Parathyroid adenoma (tissue), 2 donors: ENCODE measurements at regions not wholly inside any gene's neighbourhood (a gene's known extent, or its start where the extent isn't known, plus 50 kb on each side); places are given as distances from the start of the nearest gene placed in this dataset.
"Not testable (repeated sequence)": the region's sequence is repeated elsewhere in the genome, so short reads cannot be mapped to it uniquely, and the experiment has no call there.

Experiments
- H2AFZ ChIP-seq: fragments of 300-600 bp; sonication (generic); one replicate; pipeline ENCODE4 v1.7.0; 2017; ENCODE audit warnings: antibody characterized with exemption, mild to moderate bottlenecking
- H3K27ac ChIP-seq: fragments of 300-600 bp; sonication (generic); one replicate; pipeline ENCODE4 v1.7.0; 2017
- H3K27me3 ChIP-seq: fragments of 300-600 bp; sonication (generic); one replicate; pipeline ENCODE4 v1.7.0; 2017; ENCODE audit warnings: low read length; ENCODE audit not compliant: control insufficient read depth, insufficient read depth
- H3K36me3 ChIP-seq: fragments of 300-600 bp; sonication (generic); one replicate; pipeline ENCODE4 v1.7.0; 2017; ENCODE audit warnings: low read length; ENCODE audit not compliant: control insufficient read depth, insufficient read depth
- H3K4me1 ChIP-seq: fragments of 300-600 bp; sonication (generic); one replicate; pipeline ENCODE4 v1.7.0; 2017; ENCODE audit warnings: control low read depth
- H3K4me2 ChIP-seq: fragments of 300-600 bp; sonication (generic); one replicate; pipeline ENCODE4 v1.7.0; 2017; ENCODE audit warnings: low read length
- H3K4me3 ChIP-seq: fragments of 300-600 bp; sonication (generic); one replicate; pipeline ENCODE4 v1.7.0; 2017; ENCODE audit warnings: low read depth, low read length
- H3K79me2 ChIP-seq: fragments of 300-600 bp; sonication (generic); one replicate; pipeline ENCODE4 v1.7.0; 2017; ENCODE audit warnings: control low read depth
- H3K9ac ChIP-seq: fragments of 300-600 bp; sonication (generic); one replicate; pipeline ENCODE4 v1.7.0; 2017; ENCODE audit warnings: mild to moderate bottlenecking
- H3K9me3 ChIP-seq: fragments of 300-600 bp; sonication (generic); one replicate; pipeline ENCODE4 v1.7.0; 2017; ENCODE audit warnings: low read length; ENCODE audit not compliant: control insufficient read depth
- CTCF ChIP-seq: fragments of 300-600 bp; sonication (generic); IDR thresholded peaks from one replicate; pipeline ENCODE4 v1.7.0; 2017; ENCODE audit warnings: antibody characterized with exemption, mild to moderate bottlenecking
- donor health status: primary hyperparathyroidism.

- no peaks in the 10 kb centered on the region for H3K27me3 ChIP-seq
- H2AFZ ChIP-seq: peak overlapping the region; percentile 20
- H3K4me3 ChIP-seq: no peak overlapping the region
- H3K9me3 ChIP-seq: no peaks in the 10 kb centered on the region
- H3K4me1 ChIP-seq: peaks cover 8% of the 10 kb centered on the region
- peak overlapping the region; percentile 6 for H3K4me2 ChIP-seq
- peak overlapping the region; percentile 77 for H3K27ac ChIP-seq
- no peaks in the 10 kb centered on the region for H3K79me2 ChIP-seq
- H3K9ac ChIP-seq: no peak overlapping the region
- TF ChIP-seq CTCF: no peak
- H3K36me3 ChIP-seq: no peaks in the 10 kb centered on the region
Observed at GRCh38 chr1:8151647-8152046, 125.5 kb upstream of the ERRFI1 start.

- not testable (repeated sequence) for H3K4me2 ChIP-seq, H3K27me3 ChIP-seq, H3K79me2 ChIP-seq, H3K27ac ChIP-seq, H3K36me3 ChIP-seq, H3K9ac ChIP-seq, H2AFZ ChIP-seq, H3K9me3 ChIP-seq, H3K4me3 ChIP-seq
- H3K4me1 ChIP-seq: peaks cover 13% of the 10 kb centered on the region
Observed at GRCh38 chr1:8149756-8150155, 123.6 kb upstream of the ERRFI1 start.

- peaks cover 13% of the 10 kb centered on the region for H3K4me1 ChIP-seq
- no peak overlapping the region for H3K4me2 ChIP-seq
Observed at GRCh38 chr1:8147956-8148355, 121.8 kb upstream of the ERRFI1 start.

GRCh38 chr1:8146257-8146855, 120.2 kb upstream of the ERRFI1 start:
- Histone ChIP-seq H3K4me2 (no peak overlapping the region), H3K4me1 (peaks cover 9% of the 10 kb centered on the region), H3K27ac (peak overlapping the region; percentile 84), H3K9me3 (no peaks in the 10 kb centered on the region), H3K79me2 (no peaks in the 10 kb centered on the region), H3K36me3 (no peaks in the 10 kb centered on the region), H3K9ac (no peak overlapping the region), H3K27me3 (no peaks in the 10 kb centered on the region), H2AFZ (no peak overlapping the region), H3K4me3 (no peak overlapping the region)
- TF ChIP-seq CTCF: no peak

More at GRCh38 chr1:8147956-8148355, 121.8 kb upstream of the ERRFI1 start:
- no peaks in the 10 kb centered on the region for H3K9me3 ChIP-seq
- no peak for TF ChIP-seq CTCF
- H3K79me2 ChIP-seq: no peaks in the 10 kb centered on the region
- no peaks in the 10 kb centered on the region for H3K36me3 ChIP-seq
- H3K9ac ChIP-seq: no peak overlapping the region
- peak overlapping the region; percentile 41 for H2AFZ ChIP-seq
- H3K27me3 ChIP-seq: no peaks in the 10 kb centered on the region
- peak overlapping the region; percentile 84 for H3K27ac ChIP-seq
- H3K4me3 ChIP-seq: no peak overlapping the region

GRCh38 chr1:8145545-8146202, 119.6 kb upstream of the ERRFI1 start:
- Histone ChIP-seq H3K4me3 (no peak overlapping the region), H3K27me3 (no peaks in the 10 kb centered on the region), H3K79me2 (no peaks in the 10 kb centered on the region), H3K9me3 (no peaks in the 10 kb centered on the region), H2AFZ (no peak overlapping the region), H3K27ac (no peak overlapping the region), H3K9ac (no peak overlapping the region), H3K4me2 (no peak overlapping the region), H3K36me3 (no peaks in the 10 kb centered on the region), H3K4me1 (peaks cover 8% of the 10 kb centered on the region)
- TF ChIP-seq CTCF: no peak
